Bone marrow (tissue), 2 donors: ENCODE measurements at regions not wholly inside any gene's neighbourhood (a gene's known extent, or its start where the extent isn't known, plus 50 kb on each side); places are given as distances from the start of the nearest gene placed in this dataset.
A peak's percentile ranks its signal among the peaks of the same experiment; 100 is the strongest.

Source experiments
- DNase-seq, 2 donors: peaks; one replicate each; lab custom pipeline; 2025; lab: John Stamatoyannopoulos, UW

DNA sequence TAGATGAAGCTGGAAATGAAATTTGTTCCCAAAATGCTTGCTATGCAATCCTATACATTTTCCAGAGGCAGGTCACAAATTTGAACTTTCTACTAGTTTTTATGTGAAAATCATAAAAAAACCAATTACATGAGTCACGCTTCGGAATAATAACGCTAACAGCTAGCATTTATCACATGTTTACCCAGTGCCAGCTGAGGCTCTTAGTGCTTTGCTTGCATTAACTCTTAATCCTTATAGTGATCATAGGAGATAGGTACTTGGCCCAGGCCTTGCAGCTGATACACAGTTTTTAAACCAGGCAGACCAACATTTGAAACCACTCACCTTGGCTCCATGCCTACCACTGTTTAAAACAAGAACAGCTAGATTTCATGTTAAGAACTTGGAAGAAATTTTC is 131.8 kb upstream of the RAG2 start:
- DNase-seq, result no peak

DNA sequence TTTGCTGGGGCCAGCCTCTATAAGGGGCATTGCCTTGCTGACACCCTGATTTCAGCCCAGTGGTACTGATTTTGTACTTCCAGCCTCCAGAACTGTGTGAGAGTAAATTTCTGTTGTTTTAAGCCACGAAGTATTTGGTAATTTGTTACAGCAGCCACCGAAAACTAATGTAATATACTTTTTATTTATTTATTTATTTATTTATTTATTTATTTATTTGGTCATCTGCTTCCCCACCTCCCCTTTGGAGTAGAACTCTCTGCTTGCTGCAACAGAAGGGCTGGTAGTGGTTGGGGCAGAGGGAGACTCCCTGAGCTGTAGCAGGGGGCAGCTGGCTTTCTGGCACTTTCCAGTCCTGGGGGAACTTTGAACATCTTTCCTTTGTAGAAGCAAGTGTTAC is 128.4 kb upstream of the RAG2 start:
- DNase-seq, result no peak

DNA sequence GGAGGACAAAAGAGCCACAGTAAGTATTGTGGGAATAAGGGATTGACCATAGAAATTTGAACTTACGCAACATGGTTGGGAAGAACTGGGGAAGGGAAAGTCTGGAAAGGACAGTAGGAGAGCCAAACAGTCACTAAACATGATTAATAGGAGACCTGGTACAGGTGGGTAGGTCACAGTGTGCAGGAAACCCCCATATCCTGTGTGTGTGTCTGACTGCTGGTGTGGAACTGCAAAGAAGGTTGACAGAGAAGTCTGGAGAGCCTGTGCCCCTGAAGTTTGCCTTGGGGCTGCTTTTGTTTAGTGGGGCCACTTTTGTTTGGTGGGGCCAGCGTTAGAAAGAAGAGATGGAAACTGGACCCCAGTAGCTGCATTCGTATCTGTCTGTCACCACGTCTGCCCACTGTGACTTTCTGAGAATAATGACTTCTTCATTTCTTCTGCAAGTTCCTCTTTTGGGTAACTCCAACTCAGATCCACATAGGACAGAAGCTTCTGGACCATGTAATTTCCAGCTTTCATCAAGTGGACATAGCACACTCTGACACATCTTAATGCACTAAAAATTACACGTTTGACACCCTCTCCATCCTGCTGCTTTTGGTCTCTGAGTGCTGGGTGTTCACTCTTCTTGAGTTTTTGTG is 126.8 kb upstream of the RAG2 start:
- peak; percentile 2 to 12 for DNase-seq

DNA sequence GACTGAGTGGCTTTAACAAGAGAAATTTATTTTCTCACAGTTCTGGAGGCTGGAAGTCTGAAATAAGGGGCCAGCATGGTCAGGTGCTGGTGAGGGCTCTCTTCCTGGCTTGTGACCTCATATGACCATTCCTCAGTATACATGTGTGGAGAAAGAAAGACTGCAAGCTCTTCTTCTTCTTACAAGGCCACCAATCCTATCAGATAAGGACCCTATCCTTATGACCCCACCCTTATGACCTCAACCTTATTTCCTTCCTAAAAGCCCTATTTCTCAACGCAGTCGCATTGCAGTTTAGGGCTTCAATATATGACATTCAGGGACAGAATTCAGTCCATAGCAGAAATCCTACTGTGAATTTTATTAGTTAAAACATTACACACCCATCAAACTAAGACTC is 124.4 kb upstream of the RAG2 start:
- no peak for DNase-seq

DNA sequence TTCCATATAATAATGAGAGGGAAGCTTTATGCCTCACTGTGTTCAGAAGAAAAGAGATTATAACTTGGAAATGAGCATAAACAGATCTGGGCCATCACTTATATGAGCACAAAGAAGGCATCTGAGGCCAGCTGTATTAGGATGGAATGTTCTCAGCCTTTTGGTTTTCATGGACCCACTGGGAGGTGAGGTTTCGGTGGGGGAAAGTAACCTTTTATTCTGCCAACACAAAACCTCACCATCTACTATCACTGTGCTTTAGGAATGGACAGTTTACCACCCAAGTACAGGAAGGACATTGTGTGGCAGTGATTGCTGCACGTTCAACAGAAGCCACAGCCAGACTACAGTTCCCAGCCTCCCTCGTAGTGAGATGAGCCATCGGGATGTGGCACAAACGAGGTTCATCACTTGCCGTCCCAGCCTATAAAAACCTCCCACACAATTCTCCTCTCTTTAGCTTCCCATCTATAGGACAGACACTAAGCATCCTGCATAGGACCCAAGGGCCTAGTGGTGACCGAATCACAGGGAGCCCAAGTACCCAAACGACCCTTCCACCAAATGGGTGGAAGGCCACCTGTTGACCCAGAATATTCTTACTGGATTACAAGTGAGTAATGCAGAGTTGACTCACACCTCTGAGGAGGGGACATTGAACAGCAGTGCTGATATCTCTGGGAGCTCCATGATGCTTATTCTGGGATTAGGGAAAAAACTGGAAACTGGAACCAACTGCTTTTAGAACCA is 121.5 kb upstream of the RAG2 start:
- DNase-seq, result no peak

DNA sequence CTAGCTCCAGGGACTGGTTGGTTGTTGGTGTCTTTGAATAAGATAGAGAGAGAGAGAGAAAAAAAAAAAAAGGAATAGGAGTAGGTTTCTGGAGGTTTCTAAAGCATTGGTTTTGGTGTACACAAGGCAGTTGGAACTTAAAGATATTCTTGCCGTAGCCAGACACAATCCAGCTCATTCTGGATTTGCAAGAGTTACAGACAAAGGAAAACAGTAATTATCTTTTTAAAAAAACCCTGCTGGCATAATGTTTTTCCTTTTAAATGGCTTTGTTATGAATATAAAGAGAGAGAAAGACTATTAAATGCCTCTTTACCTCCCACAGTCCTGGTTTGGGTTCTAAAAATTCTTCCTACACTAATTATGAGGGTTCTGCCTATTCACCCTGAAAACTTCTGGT is 120.4 kb upstream of the RAG2 start:
- DNase-seq, result no peak

DNA sequence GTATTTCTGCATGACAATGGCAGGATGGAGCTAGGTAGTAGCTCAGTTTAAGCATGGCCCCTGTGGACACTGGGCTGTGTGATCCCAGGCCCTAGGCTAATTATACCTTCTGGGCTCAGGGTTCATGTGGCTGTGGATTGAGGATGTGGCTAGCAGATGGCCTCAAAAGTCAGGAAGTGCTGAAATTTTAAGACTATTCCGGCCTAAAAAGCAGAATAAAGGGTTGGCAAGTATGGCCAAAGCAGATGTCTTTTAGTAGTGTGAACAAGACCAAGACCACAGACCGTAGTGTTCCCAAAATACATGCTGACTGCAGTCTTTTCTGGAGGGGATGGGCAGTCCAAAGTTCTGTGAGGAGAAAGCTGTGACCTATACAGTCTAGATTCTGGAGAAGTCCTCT is 115.7 kb upstream of the RAG2 start:
- no peak for DNase-seq

DNA sequence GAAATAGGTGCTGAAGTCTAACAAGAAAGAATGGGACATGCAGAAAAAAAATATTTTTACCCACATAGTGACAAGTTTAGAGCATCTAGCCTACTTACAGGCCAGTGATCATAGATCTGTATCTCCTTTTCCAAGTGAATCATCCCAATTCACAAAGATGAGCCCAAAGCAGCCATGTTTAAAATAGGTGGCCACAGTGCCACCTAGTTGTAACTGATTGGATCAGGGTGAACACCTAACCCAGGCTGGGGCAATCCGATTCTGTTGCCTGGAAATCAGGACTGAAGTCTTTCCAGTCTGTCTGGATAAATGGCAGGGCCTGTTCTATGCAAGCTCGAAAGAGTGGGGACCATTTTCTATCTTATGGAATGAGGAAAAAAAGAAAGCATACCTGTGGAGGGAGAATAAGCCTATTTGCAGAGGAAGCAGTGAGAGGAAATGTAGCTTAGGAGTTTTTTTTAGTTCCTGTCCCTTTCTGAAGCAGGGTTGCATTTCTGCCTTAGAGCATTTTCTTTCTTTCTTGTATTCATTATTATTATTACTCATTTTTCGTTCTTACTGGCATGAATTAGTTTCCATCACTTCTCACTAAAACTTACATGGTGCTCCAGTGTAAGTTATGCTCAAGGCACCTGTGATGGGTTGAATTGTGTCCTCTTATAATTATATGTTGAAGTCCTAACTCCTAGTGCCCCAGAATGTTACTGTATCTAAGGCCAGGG is 113.2 kb upstream of the RAG2 start:
- DNase-seq, result no peak
